Neural progenitor cell (in vitro differentiated cells): ENCODE measurements at regions not wholly inside any gene's neighbourhood (a gene's known extent, or its start where the extent isn't known, plus 50 kb on each side); places are given as distances from the start of the nearest gene placed in this dataset.

Experiments
- EZH2 ChIP-seq: fragments of 200-600 bp; sonication (generic); IDR thresholded peaks from 2 replicates; pipeline ENCODE4 v1.6.1; 2017; ENCODE audit warnings: antibody characterized with exemption, mild to moderate bottlenecking, moderate library complexity
- EZH2phosphoT487 ChIP-seq: fragments of 200-600 bp; sonication (generic); IDR thresholded peaks from 2 replicates; pipeline ENCODE4 v1.6.1; 2017; ENCODE audit warnings: antibody characterized with exemption
- TF ChIP-seq, protein P1 (sequence below): fragments of 200-600 bp; sonication (generic); IDR thresholded peaks from 2 replicates; pipeline ENCODE4 v1.5.1; 2017; ENCODE audit warnings: antibody characterized with exemption, mild to moderate bottlenecking

DNA sequence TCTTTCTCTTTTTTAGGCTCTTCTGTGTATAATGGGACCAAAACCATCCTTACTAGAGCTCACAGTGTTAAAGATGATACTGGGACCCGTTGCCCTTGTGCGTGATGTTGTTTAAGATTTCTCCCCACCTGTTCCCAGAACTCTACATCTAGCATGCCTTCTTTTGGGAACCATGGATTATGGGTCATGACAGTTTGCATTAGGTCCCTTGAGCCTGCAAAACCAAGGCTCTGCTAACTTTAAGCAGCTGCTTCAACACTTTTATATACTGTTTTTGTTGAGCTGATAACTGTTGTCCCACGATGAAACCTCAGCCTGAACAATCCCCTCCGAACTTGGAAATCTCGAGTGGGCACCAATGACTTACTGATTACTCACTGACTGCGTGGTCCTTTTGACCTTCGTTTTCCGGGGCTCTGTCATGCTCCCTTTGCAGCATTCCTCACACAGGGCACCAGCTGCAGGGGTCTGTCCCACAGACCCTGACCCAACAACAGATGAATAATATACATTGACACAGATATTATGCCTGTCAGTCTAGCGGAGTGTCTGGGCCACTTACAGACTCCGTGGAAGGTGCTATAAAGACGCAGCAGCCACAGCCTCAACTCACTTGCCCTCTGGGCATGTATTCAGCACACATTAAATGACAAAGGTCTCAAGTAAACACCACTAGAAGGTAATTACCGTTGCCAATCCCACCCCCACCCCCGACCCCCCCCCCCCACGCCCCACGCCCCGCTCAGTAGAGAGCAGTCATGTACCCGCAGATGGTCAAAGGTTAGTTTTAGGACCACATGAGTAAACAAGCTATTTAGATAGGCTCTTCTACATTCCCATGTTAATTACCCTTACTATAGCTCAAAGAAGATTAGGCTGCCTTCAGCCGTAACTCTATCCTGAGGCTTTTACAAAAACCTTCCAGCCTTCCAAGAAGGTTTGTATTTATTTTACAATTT is 162.0 kb upstream of the WDFY3 start:
- TF ChIP-seq, protein P1, sequence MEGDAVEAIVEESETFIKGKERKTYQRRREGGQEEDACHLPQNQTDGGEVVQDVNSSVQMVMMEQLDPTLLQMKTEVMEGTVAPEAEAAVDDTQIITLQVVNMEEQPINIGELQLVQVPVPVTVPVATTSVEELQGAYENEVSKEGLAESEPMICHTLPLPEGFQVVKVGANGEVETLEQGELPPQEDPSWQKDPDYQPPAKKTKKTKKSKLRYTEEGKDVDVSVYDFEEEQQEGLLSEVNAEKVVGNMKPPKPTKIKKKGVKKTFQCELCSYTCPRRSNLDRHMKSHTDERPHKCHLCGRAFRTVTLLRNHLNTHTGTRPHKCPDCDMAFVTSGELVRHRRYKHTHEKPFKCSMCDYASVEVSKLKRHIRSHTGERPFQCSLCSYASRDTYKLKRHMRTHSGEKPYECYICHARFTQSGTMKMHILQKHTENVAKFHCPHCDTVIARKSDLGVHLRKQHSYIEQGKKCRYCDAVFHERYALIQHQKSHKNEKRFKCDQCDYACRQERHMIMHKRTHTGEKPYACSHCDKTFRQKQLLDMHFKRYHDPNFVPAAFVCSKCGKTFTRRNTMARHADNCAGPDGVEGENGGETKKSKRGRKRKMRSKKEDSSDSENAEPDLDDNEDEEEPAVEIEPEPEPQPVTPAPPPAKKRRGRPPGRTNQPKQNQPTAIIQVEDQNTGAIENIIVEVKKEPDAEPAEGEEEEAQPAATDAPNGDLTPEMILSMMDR: no peak
- TF ChIP-seq EZH2phosphoT487 (no peak), EZH2 (no peak)
